ENCODE measurements at regions not wholly inside any gene's neighbourhood (a gene's known extent, or its start where the extent isn't known, plus 50 kb on each side); places are given as distances from the start of the nearest gene placed in this dataset.
A peak's percentile ranks its signal among the peaks of the same experiment; 100 is the strongest.
"Not testable (repeated sequence)": the region's sequence is repeated elsewhere in the genome, so short reads cannot be mapped to it uniquely, and the experiment has no call there.

GRCh38 chr7:85711894-85712293 lies 525.0 kb upstream of the SEMA3D start:
- no peak for DNase-seq

GRCh38 chr7:85710960-85711359 lies 524.1 kb upstream of the SEMA3D start:
- no peak for DNase-seq

GRCh38 chr7:85708221-85708620 lies 521.4 kb upstream of the SEMA3D start:
- DNase-seq = no peak

GRCh38 chr7:85705076-85705475 lies 518.2 kb upstream of the SEMA3D start:
- peak; percentile 8 for DNase-seq

- no peak for DNase-seq
Measured at GRCh38 chr7:85703251-85704010, 516.6 kb upstream of the SEMA3D start.

GRCh38 chr7:85702348-85702747 lies 515.5 kb upstream of the SEMA3D start:
- DNase-seq = no peak

GRCh38 chr7:85699482-85699881 lies 512.6 kb upstream of the SEMA3D start:
- DNase-seq = no peak

- DNase-seq = peak; percentile 32
Measured at GRCh38 chr7:85695533-85695932, 508.7 kb upstream of the SEMA3D start.

- no peak for DNase-seq
Measured at GRCh38 chr7:85695041-85695440, 508.2 kb upstream of the SEMA3D start.

GRCh38 chr7:85693326-85693725 lies 506.5 kb upstream of the SEMA3D start:
- no peak for DNase-seq

- no peak for DNase-seq
Measured at GRCh38 chr7:85688712-85689111, 501.9 kb upstream of the SEMA3D start.

- no peak for DNase-seq
Measured at GRCh38 chr7:85686401-85687181, 499.7 kb upstream of the SEMA3D start.

GRCh38 chr7:85685901-85686300 lies 499.0 kb upstream of the SEMA3D start:
- DNase-seq = peak; percentile 43

GRCh38 chr7:85682833-85683620 lies 496.2 kb upstream of the SEMA3D start:
- peak; percentile 42 for DNase-seq

GRCh38 chr7:85681241-85681640 lies 494.4 kb upstream of the SEMA3D start:
- no peak for DNase-seq

GRCh38 chr7:85675093-85675492 lies 488.2 kb upstream of the SEMA3D start:
- DNase-seq = not testable (repeated sequence)

- no peak for DNase-seq
Measured at GRCh38 chr7:85673876-85674275, 487.0 kb upstream of the SEMA3D start.

GRCh38 chr7:85669225-85669624 lies 482.4 kb upstream of the SEMA3D start:
- DNase-seq = peak; percentile 73

GRCh38 chr7:85664341-85664740 lies 477.5 kb upstream of the SEMA3D start:
- DNase-seq = no peak

GRCh38 chr7:85659364-85659763 lies 472.5 kb upstream of the SEMA3D start:
- DNase-seq = peak; percentile 26

- DNase-seq = no peak
Measured at GRCh38 chr7:85655252-85655651, 468.4 kb upstream of the SEMA3D start.

GRCh38 chr7:85644272-85644671 lies 457.4 kb upstream of the SEMA3D start:
- DNase-seq = no peak

- DNase-seq = no peak
Measured at GRCh38 chr7:85641331-85641730, 454.5 kb upstream of the SEMA3D start.
